ENCODE measurements at regions not wholly inside any gene's neighbourhood (a gene's known extent, or its start where the extent isn't known, plus 50 kb on each side); places are given as distances from the start of the nearest gene placed in this dataset.

GRCh38 chr4:138851391-138852335, 163.9 kb upstream of the NOCT start:
- DNase-seq = no peak

- DNase-seq = no peak
These were observed 169.9 kb upstream of the NOCT start for GRCh38 chr4:138845664-138846063.

GRCh38 chr4:138845054-138845453, 170.5 kb upstream of the NOCT start:
- DNase-seq = no peak

- DNase-seq = no peak
These were observed 172.0 kb upstream of the NOCT start for GRCh38 chr4:138843616-138844015.

GRCh38 chr4:138841343-138841742, 174.2 kb upstream of the NOCT start:
- no peak for DNase-seq

GRCh38 chr4:138838251-138838650, 177.3 kb upstream of the NOCT start:
- DNase-seq = no peak

- DNase-seq = no peak
These were observed 179.6 kb upstream of the NOCT start for GRCh38 chr4:138835832-138836533.

- DNase-seq = no peak
These were observed 181.6 kb upstream of the NOCT start for GRCh38 chr4:138833974-138834373.

- DNase-seq = no peak
These were observed 183.0 kb upstream of the NOCT start for GRCh38 chr4:138832563-138832962.

GRCh38 chr4:138831948-138832347, 183.6 kb upstream of the NOCT start:
- DNase-seq = no peak

GRCh38 chr4:138828926-138829325, 186.7 kb upstream of the NOCT start:
- DNase-seq = no peak

- DNase-seq = no peak
These were observed 188.8 kb upstream of the NOCT start for GRCh38 chr4:138826754-138827153.

- no peak for DNase-seq
These were observed 189.3 kb upstream of the NOCT start for GRCh38 chr4:138826322-138826721.

- no peak for DNase-seq
These were observed 194.2 kb upstream of the NOCT start for GRCh38 chr4:138821331-138821730.

GRCh38 chr4:138816875-138817274, 198.7 kb upstream of the NOCT start:
- no peak for DNase-seq

- no peak for DNase-seq
These were observed 199.8 kb upstream of the NOCT start for GRCh38 chr4:138815811-138816210.

GRCh38 chr4:138805736-138806135, 209.8 kb upstream of the NOCT start:
- DNase-seq = no peak

GRCh38 chr4:138804711-138805110, 210.9 kb upstream of the NOCT start:
- no peak for DNase-seq

- no peak for DNase-seq
These were observed 212.5 kb upstream of the NOCT start for GRCh38 chr4:138803051-138803450.

- DNase-seq = no peak
These were observed 213.1 kb upstream of the NOCT start for GRCh38 chr4:138802499-138802898.

- no peak for DNase-seq
These were observed 215.2 kb upstream of the NOCT start for GRCh38 chr4:138800421-138800820.

GRCh38 chr4:138798404-138798803, 217.2 kb upstream of the NOCT start:
- DNase-seq = no peak

- DNase-seq = no peak
These were observed 217.9 kb upstream of the NOCT start for GRCh38 chr4:138797646-138798045.

- DNase-seq = no peak
These were observed 218.8 kb upstream of the NOCT start for GRCh38 chr4:138796761-138797160.
